Liver (tissue), 3 donors: ENCODE measurements at regions not wholly inside any gene's neighbourhood (a gene's known extent, or its start where the extent isn't known, plus 50 kb on each side); places are given as distances from the start of the nearest gene placed in this dataset.

ENCODE experiments used
- CTCF ChIP-seq: fragments of 150-350 bp; IDR thresholded peaks from 2 replicates; pipeline ENCODE4 v1.5.1; 2017; ENCODE audit warnings: improper control_type of control experiment, low read depth, low read length; ENCODE audit not compliant: missing input control
- GABPA ChIP-seq, 2 donors: IDR thresholded peaks in 1 of 2; conservative IDR thresholded peaks in 1 of 2; 2 replicates each; pipeline ENCODE4 v1.6.1; 2016; ENCODE audit warnings: antibody characterized with exemption in 2 of 2, mild to moderate bottlenecking in 1 of 2, moderate library complexity in 1 of 2
- SP1 ChIP-seq: IDR thresholded peaks from 2 replicates; pipeline ENCODE4 v1.6.1; 2018; ENCODE audit warnings: antibody characterized with exemption, mild to moderate bottlenecking
- TAF1 ChIP-seq: conservative IDR thresholded peaks from 2 replicates; pipeline ENCODE4 v1.6.1; 2016; ENCODE audit warnings: antibody characterized with exemption, mild to moderate bottlenecking
- YY1 ChIP-seq: IDR thresholded peaks from 2 replicates; pipeline ENCODE4 v1.6.1; 2016; ENCODE audit warnings: antibody characterized with exemption, mild to moderate bottlenecking
- donor health status: healthy.
- donor health status: healthy.

- TF ChIP-seq SP1: no peak
- no peak for TF ChIP-seq CTCF
- no peak for TF ChIP-seq GABPA (IDR thresholded peaks at IDR 0.05 in 1 of 2, conservative IDR thresholded peaks at IDR 0.05 in 1 of 2)
- TF ChIP-seq YY1: no peak
- no peak for TF ChIP-seq TAF1
These were observed 102.4 kb downstream of the RPL22L1 start for GRCh38 chr3:170767576-170767941.
